A673 (cell line): ENCODE measurements at regions not wholly inside any gene's neighbourhood (a gene's known extent, or its start where the extent isn't known, plus 50 kb on each side); places are given as distances from the start of the nearest gene placed in this dataset.

Source experiments
- BruUV-seq: library from RNA; stranded (reverse); fragments of 400-500 nt; replicated peaks from 2 replicates; lab custom pipeline; 2021; lab: Mats Ljungman, UMichigan
- CTCF ChIA-PET: fragments of 300-600 bp; sonication (Branson Sonifier 250); formaldehyde crosslinking; loops from one replicate; lab custom pipeline; 2022; ENCODE audit warnings: antibody characterized with exemption; lab: Charles Lee
- POLR2A ChIA-PET: fragments of 300-600 bp; sonication (Branson Sonifier 250); formaldehyde crosslinking; loops from one replicate; lab custom pipeline; 2022; ENCODE audit warnings: antibody characterized with exemption; ENCODE audit not compliant: low non-redundant PET; lab: Charles Lee
- DNase-seq: peaks from one replicate; pipeline ENCODE4 v3.0.0-alpha.2; 2015; ENCODE audit warnings: low spot score
- H3K27ac ChIP-seq: fragments of 200-600 bp; sonication (generic); 2 replicates; pipeline ENCODE4 v1.5.1; 2016; ENCODE audit warnings: mixed run types, low read depth, mild to moderate bottlenecking, mixed read lengths, antibody characterized with exemption, low read length; ENCODE audit not compliant: poor library complexity, severe bottlenecking
- H3K27me3 ChIP-seq: fragments of 200-600 bp; sonication (generic); replicated peaks from 2 replicates; pipeline ENCODE4 v1.6.1; 2017; ENCODE audit warnings: mixed run types, low read depth, mild to moderate bottlenecking, mixed read lengths, antibody characterized with exemption, low read length; ENCODE audit not compliant: insufficient read depth, poor library complexity
- H3K36me3 ChIP-seq: fragments of 200-600 bp; sonication (generic); 2 replicates; pipeline ENCODE4 v1.6.1; 2016; ENCODE audit warnings: mixed run types, mild to moderate bottlenecking, mixed read lengths, antibody characterized with exemption, low read length; ENCODE audit not compliant: insufficient read depth, poor library complexity, severe bottlenecking
- H3K4me1 ChIP-seq: fragments of 200-600 bp; sonication (generic); 2 replicates; pipeline ENCODE4 v1.6.1; 2017; ENCODE audit warnings: mixed run types, mild to moderate bottlenecking, mixed read lengths, antibody characterized with exemption, low read length; ENCODE audit not compliant: insufficient read depth, poor library complexity, severe bottlenecking
- H3K4me3 ChIP-seq: fragments of 200-600 bp; sonication (generic); 2 replicates; pipeline ENCODE4 v1.5.1; 2016; ENCODE audit warnings: low read depth, mixed run types, mild to moderate bottlenecking, mixed read lengths, low read length; ENCODE audit not compliant: poor library complexity, severe bottlenecking
- H3K9me3 ChIP-seq: fragments of 200-600 bp; sonication (generic); 2 replicates; pipeline ENCODE4 v1.6.1; 2016; ENCODE audit warnings: mixed run types, low read depth, mild to moderate bottlenecking, mixed read lengths, antibody characterized with exemption, low read length; ENCODE audit not compliant: poor library complexity, severe bottlenecking
- CTCF ChIP-seq: fragments of 300-800, 200-600 bp; sonication (generic); conservative IDR thresholded peaks from 2 replicates; pipeline ENCODE4 v1.5.1; 2017; ENCODE audit warnings: low read depth, mild to moderate bottlenecking, antibody characterized with exemption, low read length, moderate library complexity, mixed read lengths
- EZH2 ChIP-seq: fragments of 200-600 bp; sonication (generic); IDR thresholded peaks from 2 replicates; pipeline ENCODE4 v1.6.1; 2017; ENCODE audit warnings: borderline replicate concordance, low read depth, mild to moderate bottlenecking, mixed read lengths, antibody characterized with exemption, low read length; ENCODE audit not compliant: poor library complexity, severe bottlenecking
- intact Hi-C: fragments of 100-400 bp; cut with micrococcal nuclease; formaldehyde crosslinking; loops from one replicate; pipeline ENCODE4 v1.10.0; 2022; ENCODE audit not compliant: unreplicated experiment

GRCh38 chr4:143019351-143019750 is 165.4 kb upstream of the USP38 start:
- Histone ChIP-seq H3K9me3 (no peaks in the 10 kb centered on the region), H3K27me3 (no peaks in the 10 kb centered on the region), H3K27ac (no peak overlapping the region), H3K36me3 (no peaks in the 10 kb centered on the region), H3K4me1 (no peaks in the 10 kb centered on the region), H3K4me3 (no peak overlapping the region)
- ChIA-PET CTCF (interaction anchor here (0.7 kb wide), 1 partner anchor 34 kb away, joined by 5 read pairs; no protein-coding TSS in a partner anchor), POLR2A (no interaction called here)
- TF ChIP-seq EZH2 (no peak), CTCF (no peak)
- BruUV-seq = no TSS peak
- DNase-seq = no peak
- intact Hi-C loops = no loop called here

GRCh38 chr4:143021384-143021783 is 163.3 kb upstream of the USP38 start:
- no peaks in the 10 kb centered on the region for H3K36me3 ChIP-seq
- ChIA-PET POLR2A (no interaction called here), CTCF (interaction anchor here (0.7 kb wide), 1 partner anchor 138 kb away, joined by 3 read pairs; no protein-coding TSS in a partner anchor)
- no peak overlapping the region for H3K4me3 ChIP-seq
- BruUV-seq = no TSS peak
- intact Hi-C loops = loop anchor here (10.0 kb wide), 1 partner anchor 887 kb away; no protein-coding TSS in a partner anchor
- TF ChIP-seq CTCF = no peak
- TF ChIP-seq EZH2 = no peak
- H3K27me3 ChIP-seq = no peaks in the 10 kb centered on the region
- DNase-seq = no peak
- no peak overlapping the region for H3K27ac ChIP-seq
- no peaks in the 10 kb centered on the region for H3K4me1 ChIP-seq
- H3K9me3 ChIP-seq = no peaks in the 10 kb centered on the region

GRCh38 chr4:143023239-143023918 is 161.3 kb upstream of the USP38 start:
- TF ChIP-seq EZH2 = no peak
- no peak for TF ChIP-seq CTCF
- Histone ChIP-seq H3K36me3 (no peaks in the 10 kb centered on the region), H3K4me1 (no peaks in the 10 kb centered on the region), H3K27me3 (no peaks in the 10 kb centered on the region), H3K4me3 (no peak overlapping the region), H3K27ac (no peak overlapping the region), H3K9me3 (no peaks in the 10 kb centered on the region)
- POLR2A ChIA-PET = no interaction called here
- intact Hi-C loops = loop anchor here (10.0 kb wide), 1 partner anchor 889 kb away; no protein-coding TSS in a partner anchor
- no peak for DNase-seq
- BruUV-seq = no TSS peak
- CTCF ChIA-PET = no interaction called here
